ENCODE measurements at regions not wholly inside any gene's neighbourhood (a gene's known extent, or its start where the extent isn't known, plus 50 kb on each side); places are given as distances from the start of the nearest gene placed in this dataset.

DNA sequence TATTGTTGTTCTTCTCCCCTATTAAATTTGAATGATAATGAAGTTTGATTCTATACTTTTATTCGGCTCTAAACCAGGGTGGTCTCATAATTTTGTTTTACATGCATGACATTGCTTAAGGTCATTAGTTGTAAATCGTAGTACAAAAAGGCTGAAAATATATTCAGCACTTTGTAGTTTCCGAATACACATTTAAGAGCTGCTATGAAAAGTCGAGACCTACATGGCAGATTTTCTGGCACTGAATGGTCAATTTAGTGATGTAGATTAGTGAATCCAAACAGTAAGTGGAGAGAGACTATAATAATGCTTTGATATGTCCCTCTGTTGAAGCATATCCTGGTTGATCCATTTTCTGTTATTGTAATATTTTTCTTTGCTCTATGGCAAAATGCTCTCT is 254.0 kb upstream of the SOX2 start:
- TF ChIP-seq CTCF (IDR thresholded peaks at IDR 0.05) (no peak), POLR2A (IDR thresholded peaks at IDR 0.05) (no peak)

All from body of pancreas (tissue), 4 donors.